Osteoblast (primary cell): ENCODE measurements at regions not wholly inside any gene's neighbourhood (a gene's known extent, or its start where the extent isn't known, plus 50 kb on each side); places are given as distances from the start of the nearest gene placed in this dataset.

ENCODE experiments used
- DNase-seq: peaks from one replicate; pipeline ENCODE4 v3.0.0; 2011; ENCODE audit warnings: low spot score, mixed read lengths; ENCODE audit not compliant: insufficient read length; ENCODE audit errors: missing footprints
- H2AFZ ChIP-seq: 2 replicates; pipeline ENCODE4 v1.6.0; 2011; ENCODE audit warnings: mild to moderate bottlenecking, low read length
- H3K27ac ChIP-seq: 2 replicates; pipeline ENCODE4 v1.5.1; 2011; ENCODE audit warnings: mild to moderate bottlenecking, low read depth, low read length, moderate library complexity
- H3K27me3 ChIP-seq: 2 replicates; pipeline ENCODE4 v1.6.0; 2012; ENCODE audit warnings: mild to moderate bottlenecking, control low read depth, inconsistent platforms, low read length, moderate library complexity; ENCODE audit not compliant: insufficient read depth
- H3K36me3 ChIP-seq: 2 replicates; pipeline ENCODE4 v1.5.1; 2011; ENCODE audit warnings: mild to moderate bottlenecking, low read length, control low read depth, moderate library complexity; ENCODE audit not compliant: insufficient read depth
- H3K4me1 ChIP-seq: 2 replicates; pipeline ENCODE4 v1.5.1; 2011; ENCODE audit warnings: mild to moderate bottlenecking, low read length, control low read depth, moderate library complexity; ENCODE audit not compliant: insufficient read depth
- H3K4me2 ChIP-seq: 2 replicates; pipeline ENCODE4 v1.6.0; 2011; ENCODE audit warnings: mild to moderate bottlenecking, low read length; ENCODE audit not compliant: insufficient read depth
- H3K4me3 ChIP-seq: fragments of 200-600 bp; sonication (generic); 3 replicates; pipeline ENCODE4 v1.5.1; 2012; ENCODE audit warnings: mild to moderate bottlenecking, low read length, inconsistent platforms; ENCODE audit not compliant: insufficient read depth
- H3K79me2 ChIP-seq: 2 replicates; pipeline ENCODE4 v1.6.0; 2012; ENCODE audit warnings: mild to moderate bottlenecking, low read length, control low read depth, inconsistent platforms; ENCODE audit not compliant: insufficient read depth
- H3K9me3 ChIP-seq: 2 replicates; pipeline ENCODE4 v1.5.1; 2011; ENCODE audit warnings: low read depth, low read length, control low read depth
- H4K20me1 ChIP-seq: 2 replicates; pipeline ENCODE4 v1.6.0; 2012; ENCODE audit warnings: mild to moderate bottlenecking, low read length, control low read depth; ENCODE audit not compliant: insufficient read depth
- CTCF ChIP-seq: IDR thresholded peaks from 2 replicates; pipeline ENCODE4 v1.5.1; 2011; ENCODE audit warnings: mild to moderate bottlenecking, low read depth, low read length, moderate library complexity; ENCODE audit errors: extremely low read depth

GRCh38 chr6:93163146-93163545, 256.2 kb downstream of the EPHA7 start:
- DNase-seq: no peak
- Histone ChIP-seq H2AFZ (no peak overlapping the region), H3K4me2 (no peak overlapping the region), H3K27me3 (no peaks in the 10 kb centered on the region), H3K4me3 (no peak overlapping the region), H3K36me3 (no peaks in the 10 kb centered on the region), H3K79me2 (no peaks in the 10 kb centered on the region), H3K27ac (no peak overlapping the region), H3K9me3 (no peaks in the 10 kb centered on the region), H3K4me1 (no peaks in the 10 kb centered on the region), H4K20me1 (no peaks in the 10 kb centered on the region)
- TF ChIP-seq CTCF: no peak

- Histone ChIP-seq H4K20me1 (no peaks in the 10 kb centered on the region), H3K79me2 (no peaks in the 10 kb centered on the region), H3K4me2 (no peak overlapping the region), H3K27ac (no peak overlapping the region), H3K9me3 (peaks cover 2% of the 10 kb centered on the region), H3K4me1 (no peaks in the 10 kb centered on the region), H2AFZ (no peak overlapping the region), H3K4me3 (no peak overlapping the region), H3K27me3 (no peaks in the 10 kb centered on the region), H3K36me3 (no peaks in the 10 kb centered on the region)
- TF ChIP-seq CTCF: no peak
- DNase-seq: no peak
These were observed 279.8 kb downstream of the EPHA7 start for GRCh38 chr6:93139408-93140081.

- no peak overlapping the region for H3K4me2 ChIP-seq
- no peaks in the 10 kb centered on the region for H3K79me2 ChIP-seq
- no peak for TF ChIP-seq CTCF
- no peaks in the 10 kb centered on the region for H3K4me1 ChIP-seq
- H3K9me3 ChIP-seq: peaks cover 2% of the 10 kb centered on the region
- H3K4me3 ChIP-seq: no peak overlapping the region
- no peaks in the 10 kb centered on the region for H4K20me1 ChIP-seq
- no peaks in the 10 kb centered on the region for H3K27me3 ChIP-seq
- no peak for DNase-seq
- H3K36me3 ChIP-seq: no peaks in the 10 kb centered on the region
- no peak overlapping the region for H2AFZ ChIP-seq
- H3K27ac ChIP-seq: no peak overlapping the region
These were observed 283.2 kb downstream of the EPHA7 start for GRCh38 chr6:93136111-93136510.

GRCh38 chr6:93124006-93124632, 295.2 kb downstream of the EPHA7 start:
- Histone ChIP-seq H3K27me3 (no peaks in the 10 kb centered on the region), H3K36me3 (no peaks in the 10 kb centered on the region), H2AFZ (no peak overlapping the region), H3K4me3 (no peak overlapping the region), H3K4me2 (no peak overlapping the region), H4K20me1 (no peaks in the 10 kb centered on the region), H3K27ac (no peak overlapping the region), H3K9me3 (no peaks in the 10 kb centered on the region), H3K79me2 (no peaks in the 10 kb centered on the region), H3K4me1 (no peaks in the 10 kb centered on the region)
- no peak for TF ChIP-seq CTCF
- no peak for DNase-seq
